Ishikawa (cell line): ENCODE measurements at regions not wholly inside any gene's neighbourhood (a gene's known extent, or its start where the extent isn't known, plus 50 kb on each side); places are given as distances from the start of the nearest gene placed in this dataset.

Experiments
- CEBPB ChIP-seq: IDR thresholded peaks from 2 replicates; pipeline ENCODE4 v1.6.1; 2012
- RAD21 ChIP-seq: IDR thresholded peaks from 2 replicates; pipeline ENCODE4 v1.6.1; 2012; ENCODE audit warnings: low read depth
- TAF1 ChIP-seq: IDR thresholded peaks from 2 replicates; pipeline ENCODE4 v1.6.1; 2012; ENCODE audit warnings: low read depth, mild to moderate bottlenecking
- TEAD4 ChIP-seq: IDR thresholded peaks from 2 replicates; pipeline ENCODE4 v1.6.1; 2012
- YY1 ChIP-seq: IDR thresholded peaks from 2 replicates; pipeline ENCODE4 v1.6.1; 2012; ENCODE audit warnings: low read depth
- TF ChIP-seq, protein P1 (sequence below): IDR thresholded peaks from 2 replicates; pipeline ENCODE4 v1.6.1; 2012
- TF ChIP-seq, protein P2 (sequence below): IDR thresholded peaks from 2 replicates; pipeline ENCODE4 v1.6.1; 2012; ENCODE audit warnings: low read depth, mild to moderate bottlenecking

DNA sequence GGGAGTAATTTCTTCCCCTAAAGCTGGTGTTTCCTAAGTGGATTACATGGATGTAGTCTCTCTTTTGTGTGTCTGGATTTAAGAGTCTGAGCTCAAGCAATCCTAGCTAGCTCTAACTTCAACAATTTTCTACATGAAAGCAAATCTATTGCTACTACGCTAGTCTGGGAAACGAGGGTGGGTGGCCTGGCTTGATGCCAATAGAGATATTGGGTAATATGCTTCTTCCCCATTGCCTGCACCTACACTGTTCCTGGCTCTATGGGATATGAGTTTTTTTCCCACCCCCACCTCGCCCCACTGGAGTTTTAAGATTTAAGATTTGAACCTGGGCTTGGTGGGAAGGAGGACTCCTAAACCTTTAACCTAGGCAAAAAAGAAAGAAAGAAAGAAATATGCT lies 158.8 kb downstream of the RBM46 start:
- no peak for TF ChIP-seq TAF1
- TF ChIP-seq RAD21, result no peak
- TF ChIP-seq, protein P1, sequence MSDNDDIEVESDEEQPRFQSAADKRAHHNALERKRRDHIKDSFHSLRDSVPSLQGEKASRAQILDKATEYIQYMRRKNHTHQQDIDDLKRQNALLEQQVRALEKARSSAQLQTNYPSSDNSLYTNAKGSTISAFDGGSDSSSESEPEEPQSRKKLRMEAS, result no peak
- no peak; the same call in 1 of the 2 replicates for TF ChIP-seq CEBPB
- TF ChIP-seq, protein P2, sequence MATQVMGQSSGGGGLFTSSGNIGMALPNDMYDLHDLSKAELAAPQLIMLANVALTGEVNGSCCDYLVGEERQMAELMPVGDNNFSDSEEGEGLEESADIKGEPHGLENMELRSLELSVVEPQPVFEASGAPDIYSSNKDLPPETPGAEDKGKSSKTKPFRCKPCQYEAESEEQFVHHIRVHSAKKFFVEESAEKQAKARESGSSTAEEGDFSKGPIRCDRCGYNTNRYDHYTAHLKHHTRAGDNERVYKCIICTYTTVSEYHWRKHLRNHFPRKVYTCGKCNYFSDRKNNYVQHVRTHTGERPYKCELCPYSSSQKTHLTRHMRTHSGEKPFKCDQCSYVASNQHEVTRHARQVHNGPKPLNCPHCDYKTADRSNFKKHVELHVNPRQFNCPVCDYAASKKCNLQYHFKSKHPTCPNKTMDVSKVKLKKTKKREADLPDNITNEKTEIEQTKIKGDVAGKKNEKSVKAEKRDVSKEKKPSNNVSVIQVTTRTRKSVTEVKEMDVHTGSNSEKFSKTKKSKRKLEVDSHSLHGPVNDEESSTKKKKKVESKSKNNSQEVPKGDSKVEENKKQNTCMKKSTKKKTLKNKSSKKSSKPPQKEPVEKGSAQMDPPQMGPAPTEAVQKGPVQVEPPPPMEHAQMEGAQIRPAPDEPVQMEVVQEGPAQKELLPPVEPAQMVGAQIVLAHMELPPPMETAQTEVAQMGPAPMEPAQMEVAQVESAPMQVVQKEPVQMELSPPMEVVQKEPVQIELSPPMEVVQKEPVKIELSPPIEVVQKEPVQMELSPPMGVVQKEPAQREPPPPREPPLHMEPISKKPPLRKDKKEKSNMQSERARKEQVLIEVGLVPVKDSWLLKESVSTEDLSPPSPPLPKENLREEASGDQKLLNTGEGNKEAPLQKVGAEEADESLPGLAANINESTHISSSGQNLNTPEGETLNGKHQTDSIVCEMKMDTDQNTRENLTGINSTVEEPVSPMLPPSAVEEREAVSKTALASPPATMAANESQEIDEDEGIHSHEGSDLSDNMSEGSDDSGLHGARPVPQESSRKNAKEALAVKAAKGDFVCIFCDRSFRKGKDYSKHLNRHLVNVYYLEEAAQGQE, result no peak
- TF ChIP-seq YY1, result no peak
- no peak for TF ChIP-seq TEAD4
